ENCODE measurements at regions not wholly inside any gene's neighbourhood (a gene's known extent, or its start where the extent isn't known, plus 50 kb on each side); places are given as distances from the start of the nearest gene placed in this dataset.
A peak's percentile ranks its signal among the peaks of the same experiment; 100 is the strongest.

DNA sequence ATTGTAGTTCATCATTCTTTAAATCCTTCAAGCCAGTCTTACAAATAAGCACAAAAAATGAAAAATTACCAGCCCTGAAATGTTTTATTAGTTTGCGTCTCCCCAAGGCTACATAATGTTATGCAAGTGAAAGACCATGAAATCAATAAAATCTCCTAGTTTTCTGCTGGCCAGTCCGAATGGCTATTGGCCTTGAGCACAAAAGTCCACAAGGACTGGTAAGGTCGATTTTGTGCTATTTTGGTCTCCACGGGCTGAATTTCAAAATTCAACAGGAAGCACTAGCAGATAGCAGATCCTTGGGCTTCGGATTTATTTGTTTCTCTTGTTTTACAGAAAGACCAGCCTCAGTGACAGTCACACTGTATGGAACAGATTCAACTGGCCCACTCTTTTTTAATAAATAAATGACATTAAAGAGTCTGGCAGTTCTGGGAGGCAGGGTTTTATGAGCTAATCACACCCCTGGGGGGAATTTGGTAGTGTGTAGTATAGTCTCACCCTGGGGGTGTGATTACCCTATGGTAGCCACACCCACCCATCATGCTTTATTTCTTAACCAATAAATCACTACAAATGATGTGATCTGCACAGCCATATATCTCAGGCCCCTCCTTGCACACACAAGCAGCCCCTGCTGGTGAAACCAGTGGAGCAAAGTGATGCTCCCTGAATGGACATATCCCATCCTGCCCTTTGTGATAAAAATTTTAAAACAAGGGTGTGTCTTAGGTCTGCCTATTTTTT lies 51.1 kb upstream of the TMEM33 start:
- DNase-seq (ENCODE audit: low spot score): no peak

DNA sequence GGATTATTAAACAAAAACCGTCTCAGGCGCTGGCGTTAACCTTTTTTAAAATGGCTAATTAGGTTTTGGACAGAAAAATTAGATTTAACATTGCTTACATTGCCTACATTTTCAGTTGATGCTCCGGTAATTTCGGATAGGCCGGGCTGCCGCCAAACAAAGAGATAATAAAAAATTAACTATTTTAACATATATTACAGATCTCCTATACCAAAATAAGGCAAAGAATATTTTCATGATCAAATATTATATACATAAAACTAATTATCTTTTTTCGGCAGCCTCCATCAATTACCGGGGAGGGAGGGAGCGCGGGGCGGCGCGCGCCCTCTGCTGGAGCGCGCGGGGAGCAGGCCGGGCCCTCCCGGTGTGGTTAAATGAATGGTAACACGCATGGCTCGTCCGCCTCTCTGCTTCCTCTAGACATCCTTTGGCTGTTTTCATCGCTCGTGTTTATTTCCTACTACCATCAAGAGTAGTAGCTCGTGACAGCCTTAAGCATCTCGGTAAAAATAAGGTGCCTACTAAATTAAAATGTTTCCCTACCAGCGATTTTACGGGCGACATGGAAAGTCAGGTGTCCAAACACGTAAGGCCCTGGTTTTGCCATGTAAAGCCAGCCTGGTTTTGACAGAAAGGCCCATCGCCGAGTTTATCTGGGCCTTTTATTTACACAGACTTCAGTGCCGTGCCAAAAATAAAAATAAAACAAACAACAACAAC lies 52.4 kb upstream of the TMEM33 start:
- DNase-seq (ENCODE audit: low spot score): peak; percentile 36

DNA sequence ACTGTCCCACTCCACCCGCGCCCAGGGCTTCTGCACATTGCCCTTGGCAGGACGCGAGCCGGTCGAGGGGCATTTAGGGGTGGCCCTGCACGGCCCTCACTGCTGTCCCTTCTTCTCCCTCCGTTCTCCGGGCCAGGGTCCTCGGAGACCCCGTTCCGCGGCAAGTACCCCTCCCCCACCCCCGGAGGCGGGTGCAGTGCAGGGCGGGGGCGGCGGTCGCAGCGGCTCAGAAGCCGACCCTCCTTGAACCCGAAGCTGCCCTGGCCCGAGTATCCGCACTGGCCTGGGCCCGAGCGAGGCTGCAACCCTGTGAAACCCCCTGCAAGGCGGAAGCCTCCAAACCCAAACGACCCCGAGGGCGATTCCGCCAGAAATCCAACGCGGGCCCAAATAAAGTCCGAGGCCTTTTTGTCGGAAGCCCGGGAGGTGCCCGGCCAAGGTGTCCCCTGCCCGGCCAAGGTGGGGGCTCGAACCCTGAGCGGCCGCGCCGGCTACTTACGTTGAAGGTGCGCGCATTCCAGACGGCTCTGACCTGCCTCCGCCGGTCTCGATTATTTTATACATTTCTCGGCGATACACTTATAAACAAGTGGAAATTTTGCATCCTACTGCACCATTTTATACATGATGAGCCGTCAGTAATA lies 53.1 kb upstream of the TMEM33 start:
- DNase-seq (ENCODE audit: low spot score): no peak

DNA sequence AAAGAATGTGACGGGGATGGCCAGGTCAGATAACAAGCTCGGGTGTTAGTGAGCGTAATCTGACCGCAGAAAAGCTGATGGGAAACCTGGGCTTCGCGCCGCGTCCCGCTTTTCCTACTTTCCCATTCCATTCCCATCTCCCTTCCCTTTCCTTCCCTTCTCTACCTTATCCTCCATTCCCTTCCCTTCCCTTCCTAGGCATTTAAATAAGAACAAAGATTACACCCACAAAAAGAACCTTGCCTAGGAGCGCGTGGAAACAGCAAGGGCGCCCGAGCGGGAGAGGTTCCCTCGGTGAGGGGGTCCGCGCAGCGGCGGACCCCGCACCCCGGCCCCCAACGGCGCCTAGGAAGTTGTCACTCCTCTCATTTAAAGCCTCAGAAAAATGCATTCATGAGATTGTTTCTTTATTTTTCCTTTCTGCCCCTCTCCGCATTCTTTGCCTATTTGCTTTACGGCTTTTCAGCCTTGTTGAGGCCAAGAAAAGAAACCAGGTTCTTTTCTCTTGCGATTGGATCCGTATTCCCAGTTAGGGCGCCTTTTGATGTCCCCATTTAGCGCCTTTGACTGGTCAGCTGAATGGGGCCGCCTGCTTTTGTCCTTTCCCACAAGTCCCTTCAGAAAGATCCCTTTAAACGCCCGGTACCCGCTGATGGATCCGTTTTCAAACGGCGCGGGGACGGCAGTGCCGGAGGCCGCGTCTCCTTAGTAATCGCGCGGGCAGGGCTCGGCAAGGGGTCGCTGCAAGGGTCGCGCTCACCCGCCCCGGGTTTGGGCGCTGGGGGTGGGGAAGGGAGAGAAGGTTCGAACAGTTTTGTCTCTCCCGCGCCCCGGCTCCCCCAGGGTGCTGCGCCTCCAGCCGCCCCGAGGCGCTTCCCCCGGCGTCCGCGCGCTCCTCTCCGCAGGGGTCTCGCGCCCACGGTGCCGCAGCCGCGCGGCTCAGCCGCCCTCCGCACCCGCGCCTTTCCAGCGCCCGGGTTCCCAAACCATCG lies 54.1 kb upstream of the TMEM33 start:
- DNase-seq (ENCODE audit: low spot score): no peak

DNA sequence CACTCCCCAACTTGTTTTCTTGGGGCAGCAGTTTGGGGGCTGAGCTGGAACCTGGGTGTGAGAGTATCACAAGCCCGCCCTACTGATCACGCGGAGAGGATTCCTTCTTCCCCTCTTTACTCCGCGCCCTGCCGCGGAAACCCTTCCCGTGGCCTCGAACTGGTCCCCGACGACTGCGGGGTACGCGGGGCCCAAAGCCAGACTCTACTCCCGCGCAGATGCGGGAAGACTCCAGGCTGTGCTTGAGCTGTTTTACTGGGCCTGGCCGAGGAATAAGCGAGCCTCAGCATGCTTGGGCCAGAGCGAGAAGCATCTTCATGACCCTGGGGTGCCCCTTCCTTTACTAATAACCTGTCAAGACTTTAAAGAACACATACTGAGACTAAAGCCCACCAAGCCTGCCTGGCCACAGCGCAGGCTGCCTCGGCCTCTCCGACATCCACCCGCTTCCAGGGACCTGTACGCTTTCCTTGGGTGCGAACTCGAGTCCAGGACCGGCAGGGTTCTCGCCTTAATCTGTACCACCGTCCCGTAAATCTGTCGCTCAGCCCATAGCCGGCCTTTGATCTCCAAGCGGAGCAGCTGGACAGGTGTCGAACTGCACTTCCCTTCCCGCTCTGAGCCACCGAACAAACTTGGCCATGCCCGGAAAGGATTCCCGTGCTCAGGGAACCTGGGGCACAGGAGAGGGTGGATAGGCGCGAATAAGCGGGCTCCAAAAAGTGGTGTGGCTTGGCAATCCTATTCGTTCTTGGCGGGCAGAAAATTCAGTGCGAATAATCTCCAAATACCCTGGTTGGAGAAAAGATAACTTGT lies 55.0 kb upstream of the TMEM33 start:
- DNase-seq (ENCODE audit: low spot score): no peak

DNA sequence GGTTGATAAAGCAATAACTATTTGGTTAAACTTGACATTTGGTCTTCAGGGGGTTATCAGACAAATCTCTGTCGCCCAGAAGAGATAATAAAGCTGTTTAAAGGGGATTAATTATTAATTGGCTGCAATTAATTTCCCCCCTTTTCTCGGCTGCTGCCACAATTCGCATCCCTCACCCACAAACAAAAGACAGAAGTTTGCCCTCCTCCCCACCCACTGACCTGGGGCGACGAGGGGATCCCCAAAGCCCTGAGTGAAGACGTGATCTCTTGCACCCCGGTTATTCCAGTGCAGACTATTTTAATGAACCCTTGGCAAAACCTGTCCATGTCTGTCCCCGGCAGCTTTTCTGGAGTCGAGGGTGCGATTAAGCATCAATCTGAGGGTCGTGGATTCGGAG lies 55.7 kb upstream of the TMEM33 start:
- DNase-seq (ENCODE audit: low spot score): no peak

DNA sequence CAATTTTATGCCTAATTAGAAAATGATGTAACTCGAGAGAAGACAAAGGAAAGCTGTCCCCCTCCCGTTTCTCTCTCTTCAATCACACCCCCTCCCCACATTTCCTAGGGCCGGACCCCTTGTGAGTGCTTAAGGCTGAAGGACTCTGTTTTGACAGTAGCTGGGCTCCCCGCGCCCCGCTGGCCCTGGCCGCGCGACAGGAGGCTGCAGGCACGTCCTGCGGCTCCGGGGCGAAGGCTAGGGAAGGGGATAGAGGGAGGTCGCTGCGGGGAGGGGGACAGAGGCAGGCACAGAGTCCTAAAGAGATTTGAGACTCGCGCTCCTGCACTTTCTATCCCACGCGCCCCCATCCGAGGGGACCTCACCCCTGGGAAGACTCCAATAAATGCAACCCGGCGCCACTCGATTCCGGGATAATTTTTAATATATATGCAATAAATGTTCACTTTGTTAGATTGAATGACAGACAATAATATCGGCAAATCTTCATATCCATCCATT lies 56.2 kb upstream of the TMEM33 start:
- no peak for DNase-seq (ENCODE audit: low spot score)

DNA sequence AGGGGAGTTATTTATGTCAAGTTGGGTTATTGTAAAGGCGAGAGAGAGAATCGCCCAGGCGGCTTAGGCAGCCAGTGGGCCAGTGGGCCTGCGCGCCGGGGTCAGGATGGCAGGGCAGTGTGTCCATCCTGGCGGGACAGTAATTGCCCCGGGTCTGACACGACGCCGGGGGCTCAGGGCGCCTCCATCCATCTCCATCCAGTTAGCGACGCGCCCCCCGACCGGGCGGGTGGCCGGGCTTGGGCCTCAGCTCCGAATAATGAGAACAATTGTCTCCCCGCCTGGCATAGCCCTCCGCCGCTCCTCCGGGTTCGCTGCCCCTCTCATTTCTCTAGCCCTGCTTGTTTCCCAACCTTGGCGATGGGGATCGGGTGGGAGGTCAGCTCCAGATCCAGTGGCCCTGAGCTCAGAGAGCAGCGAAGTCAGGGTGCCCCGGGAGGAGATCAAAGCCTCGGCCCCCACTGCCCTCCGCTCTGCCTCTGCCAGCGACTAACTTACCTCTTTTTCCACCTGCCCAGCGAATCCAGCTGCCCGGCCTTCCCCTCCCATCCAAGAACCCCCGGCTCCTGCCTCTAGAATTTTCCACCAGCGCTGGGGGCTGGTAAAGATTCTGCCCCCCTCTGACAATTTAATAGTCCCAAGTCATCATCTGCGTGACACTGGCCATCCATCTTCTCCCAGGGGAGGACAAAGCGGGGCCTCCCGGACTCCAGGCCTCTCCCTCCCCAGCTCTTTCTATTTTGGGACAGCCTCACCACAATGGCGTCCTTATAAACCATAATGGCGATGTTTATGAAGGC lies 56.9 kb upstream of the TMEM33 start:
- DNase-seq (ENCODE audit: low spot score): no peak

DNA sequence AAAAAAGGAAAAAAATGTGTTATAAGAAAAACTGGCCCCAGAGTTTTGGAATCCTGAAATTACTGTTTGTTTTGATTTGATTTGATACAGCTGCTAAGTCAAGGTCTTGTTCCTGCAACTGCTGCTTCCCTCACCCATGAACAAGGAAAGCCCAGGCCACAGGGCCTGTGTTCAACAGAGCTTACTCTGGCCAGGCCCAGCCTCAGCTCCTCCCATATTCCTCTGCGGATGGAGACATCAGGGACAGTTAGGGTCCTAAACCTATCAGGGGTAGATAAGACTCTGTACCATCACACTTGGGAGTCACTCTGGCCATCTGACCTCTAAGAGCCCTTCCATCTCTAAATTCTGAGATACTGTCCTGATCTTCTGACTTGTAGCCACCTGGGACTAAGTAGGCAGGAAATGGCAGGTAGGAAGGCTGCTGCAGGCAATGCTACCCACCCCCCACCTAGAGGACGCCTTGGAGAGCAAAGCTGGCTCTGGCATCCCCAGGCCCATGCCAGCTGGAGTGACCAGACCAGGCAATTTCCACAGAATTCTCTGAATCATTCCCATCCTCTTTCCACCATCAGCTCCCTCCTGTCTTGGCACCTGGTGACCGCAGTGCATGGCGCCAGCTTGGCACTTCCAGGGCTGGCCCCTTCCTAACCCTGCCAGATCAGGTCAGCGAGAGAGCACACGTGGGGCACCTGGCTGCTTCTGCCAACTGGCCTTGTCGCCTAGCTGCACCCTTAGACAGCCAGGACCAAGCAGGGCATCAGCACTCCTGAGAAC lies 58.0 kb upstream of the TMEM33 start:
- DNase-seq (ENCODE audit: low spot score): no peak

DNA sequence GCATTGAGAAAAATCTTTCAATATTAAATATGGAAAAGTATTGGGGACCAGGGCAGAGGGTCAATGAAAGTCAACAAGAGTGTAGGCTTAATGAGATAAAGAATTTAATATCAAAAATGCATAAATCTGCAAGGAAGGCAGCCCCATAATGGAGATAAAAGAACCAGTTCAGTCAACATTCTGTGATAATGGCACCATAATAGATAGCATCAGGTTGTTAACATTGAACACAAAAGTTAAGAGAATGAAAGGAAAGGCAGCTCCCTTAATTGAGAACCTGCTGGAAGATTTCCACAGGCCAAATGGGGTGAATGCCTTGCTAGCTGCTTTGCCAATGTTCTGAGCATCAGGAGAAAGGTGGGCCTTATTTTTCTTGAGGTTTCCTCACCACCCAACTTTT lies 60.4 kb upstream of the TMEM33 start:
- DNase-seq (ENCODE audit: low spot score): no peak

DNA sequence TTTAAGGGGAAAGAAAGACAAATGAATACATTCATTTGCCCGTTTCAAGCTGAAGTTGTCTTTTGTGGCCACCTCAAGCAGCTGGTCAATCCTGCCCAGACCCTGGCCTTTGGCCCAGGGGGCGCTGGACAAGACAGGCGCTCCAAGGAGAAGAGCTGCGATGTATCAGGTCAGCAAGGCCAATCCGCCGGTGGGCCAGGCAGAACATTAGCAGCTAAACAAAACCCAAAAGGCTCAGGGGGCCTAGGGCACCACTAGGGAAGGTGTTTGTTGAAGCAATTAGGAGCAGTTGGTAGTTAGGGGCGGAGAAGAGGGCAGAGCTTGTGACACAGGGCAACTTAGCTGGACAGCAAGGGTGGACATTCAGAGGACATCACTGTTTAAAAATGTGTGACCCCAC lies 60.8 kb upstream of the TMEM33 start:
- no peak for DNase-seq (ENCODE audit: low spot score)

DNA sequence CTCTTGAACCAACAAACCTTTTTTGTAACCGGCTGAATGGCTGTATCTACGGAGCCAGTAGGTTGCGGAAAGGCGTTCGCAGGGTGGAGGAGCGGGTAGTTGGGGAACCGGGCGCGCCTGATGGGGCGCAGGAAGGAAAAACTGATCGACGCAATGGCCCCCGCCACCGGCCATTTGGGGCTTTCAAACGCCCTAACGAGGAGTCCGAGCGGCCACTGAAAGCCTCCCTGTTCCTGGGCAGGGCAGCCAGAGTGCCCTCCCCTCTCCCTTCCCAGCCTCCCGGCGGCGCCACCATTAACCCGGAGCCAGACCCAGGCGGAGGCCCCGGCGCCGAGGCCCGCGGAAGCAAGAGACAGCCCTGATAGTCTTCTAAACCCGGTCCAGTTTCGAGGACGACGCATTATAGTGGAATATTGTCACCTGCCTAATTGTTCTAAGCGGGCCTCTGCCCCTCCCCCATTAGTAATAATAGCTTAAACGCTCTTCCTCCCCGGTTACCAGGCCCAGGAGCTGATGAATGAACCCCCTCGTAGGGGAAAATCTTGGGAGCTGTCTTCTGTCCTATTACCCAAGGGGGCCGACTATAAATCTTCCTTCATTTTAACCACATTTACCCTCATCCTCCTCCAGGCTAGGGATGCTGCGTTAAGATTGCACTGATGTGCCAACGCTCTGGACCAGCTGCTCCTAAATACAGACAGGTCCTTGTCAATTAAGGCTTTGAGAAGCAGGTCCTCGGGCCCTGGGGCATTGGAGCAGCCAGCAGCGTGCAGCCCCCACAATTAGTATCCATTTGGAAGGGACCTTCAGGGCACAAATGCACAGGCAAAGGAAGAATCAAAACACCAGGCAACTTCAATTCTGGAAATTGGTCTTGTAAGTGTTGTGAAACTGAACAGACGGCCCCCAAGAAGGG lies 61.6 kb upstream of the TMEM33 start:
- no peak for DNase-seq (ENCODE audit: low spot score)

DNA sequence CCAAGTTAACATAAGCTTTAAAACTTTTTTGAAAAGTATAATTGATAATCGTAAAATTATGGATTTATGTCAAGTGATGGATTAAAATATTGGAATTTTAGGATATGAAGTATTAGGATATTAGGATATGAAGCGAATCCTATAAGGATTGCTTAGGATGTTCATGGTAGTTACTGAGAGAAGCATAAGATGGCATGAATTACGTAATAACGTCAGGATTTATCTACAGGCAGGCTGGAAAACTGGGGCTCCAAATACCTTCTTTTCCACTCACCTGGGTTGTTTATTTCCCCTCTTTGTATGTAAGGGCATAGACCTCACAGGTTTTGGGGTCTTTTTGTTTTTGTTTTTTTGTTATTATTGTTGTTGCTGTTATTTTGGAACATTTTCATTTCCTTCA lies 65.2 kb upstream of the TMEM33 start:
- DNase-seq (ENCODE audit: low spot score): no peak

DNA sequence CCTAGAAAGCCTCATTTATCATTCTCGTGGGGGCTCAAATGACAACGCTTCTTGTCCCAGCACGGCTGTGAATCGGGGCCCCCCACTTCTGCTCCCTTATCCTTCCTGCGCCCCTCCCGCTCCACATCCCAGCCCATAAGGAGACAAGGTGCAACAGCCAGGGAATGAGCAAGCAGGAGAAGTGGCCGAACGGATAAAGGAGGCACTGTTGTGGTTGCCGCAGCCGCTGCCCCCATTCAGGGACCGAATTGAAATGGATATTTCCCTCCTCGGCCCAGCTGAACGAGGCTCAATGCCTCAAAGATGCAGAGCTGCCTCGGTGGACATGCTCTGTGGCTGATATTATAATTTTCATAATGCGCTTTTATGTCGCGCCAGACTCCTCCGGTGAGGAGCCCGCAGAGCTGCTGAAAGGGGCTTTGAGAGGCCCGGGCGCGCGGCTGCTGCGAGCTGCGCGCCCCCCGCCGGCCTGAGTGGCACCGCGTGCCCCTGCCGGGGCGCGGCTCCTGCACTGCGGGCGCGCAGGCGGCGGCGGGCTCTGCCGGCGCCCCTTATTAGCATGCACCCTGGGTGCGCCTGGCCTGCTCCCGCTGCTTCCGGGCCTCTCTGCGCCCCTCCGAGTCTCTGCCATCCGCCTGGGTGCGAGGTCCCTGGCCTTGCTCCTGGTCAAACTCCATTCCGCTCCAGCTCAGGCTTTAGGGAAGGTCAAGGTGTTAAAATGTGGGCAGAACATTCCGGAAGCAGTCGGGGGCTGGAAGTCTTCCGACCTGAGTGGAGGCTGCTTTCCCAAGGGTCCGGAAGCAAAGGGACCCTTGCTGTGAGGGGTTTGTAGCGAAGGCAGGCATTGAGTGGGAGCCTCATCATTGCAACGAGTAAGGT lies 68.2 kb upstream of the TMEM33 start:
- no peak for DNase-seq (ENCODE audit: low spot score)

DNA sequence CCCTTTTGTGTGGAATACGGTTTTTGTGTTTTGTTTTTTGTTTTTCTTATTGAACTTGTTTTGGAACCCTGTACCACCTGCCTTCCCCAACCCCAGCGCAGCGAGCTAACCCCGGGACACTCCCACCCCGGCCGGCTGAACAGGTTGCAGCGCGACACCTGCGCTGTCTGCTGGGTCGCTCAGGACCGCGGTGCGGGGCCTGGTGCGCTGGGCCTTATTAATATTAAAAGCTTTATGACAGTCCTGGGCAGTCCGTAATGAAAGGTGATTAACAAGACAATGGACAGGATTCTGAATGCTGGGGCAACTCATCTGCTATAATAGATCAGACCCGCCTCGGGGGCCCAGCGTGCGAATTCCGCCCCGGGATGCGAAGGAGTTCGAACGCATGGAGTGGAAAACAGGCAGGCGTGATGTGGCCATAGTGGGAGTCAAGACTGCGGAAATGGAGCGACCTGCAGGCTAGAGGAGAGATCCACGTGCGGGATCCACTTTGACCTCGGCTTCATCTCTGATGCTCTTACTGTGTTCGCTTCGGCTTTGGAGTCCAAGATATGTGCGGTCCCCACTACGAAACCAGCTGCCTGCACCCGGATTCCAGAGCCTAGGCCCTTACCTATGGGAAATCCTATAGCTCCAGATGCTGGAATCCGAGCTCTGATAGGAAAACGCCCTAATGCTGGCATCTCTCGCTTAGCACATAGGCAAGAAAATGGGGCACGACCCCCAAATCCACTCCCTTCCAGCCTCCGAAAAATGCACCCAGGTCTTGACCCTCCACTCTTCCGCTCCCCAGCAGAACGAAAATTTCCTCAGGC lies 69.0 kb upstream of the TMEM33 start:
- no peak for DNase-seq (ENCODE audit: low spot score)

DNA sequence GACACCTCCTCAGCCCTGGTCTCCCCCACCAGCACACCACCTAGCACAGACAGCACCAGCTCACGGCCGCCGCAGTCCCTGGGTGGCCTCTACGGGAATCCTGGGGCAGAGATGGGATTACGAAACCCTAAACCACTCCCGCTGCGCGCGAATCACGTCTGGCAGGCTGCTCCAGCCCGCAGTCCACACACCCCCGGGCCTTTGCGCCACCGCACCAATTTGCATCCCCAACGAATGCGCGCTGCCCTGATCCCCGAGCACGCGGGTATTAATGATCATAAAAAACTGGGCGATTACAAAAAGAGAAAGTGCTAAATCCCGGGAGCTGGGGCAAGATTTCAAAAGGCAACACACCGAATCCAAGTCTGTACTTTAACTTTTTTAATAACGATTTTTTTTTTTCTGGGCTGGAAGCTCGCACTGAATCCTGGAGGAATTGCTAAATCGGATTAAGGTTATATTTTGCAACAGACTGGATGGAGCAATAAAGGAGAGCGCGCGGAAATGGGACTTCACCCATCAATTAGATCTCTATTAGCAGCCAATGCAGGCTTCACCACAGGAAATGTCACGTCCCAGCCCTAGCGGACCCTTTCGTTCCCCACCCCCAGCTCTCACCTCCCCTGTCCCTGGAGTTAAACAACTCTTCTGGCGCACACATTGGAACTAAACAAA lies 69.8 kb upstream of the TMEM33 start:
- DNase-seq (ENCODE audit: low spot score): no peak

Data from LoVo (cell line).